Ishikawa (cell line): ENCODE measurements at regions not wholly inside any gene's neighbourhood (a gene's known extent, or its start where the extent isn't known, plus 50 kb on each side); places are given as distances from the start of the nearest gene placed in this dataset.

Experiments used
- REST ChIP-seq: IDR thresholded peaks from 2 replicates; pipeline ENCODE4 v1.6.1; 2012; ENCODE audit warnings: low read depth, mild to moderate bottlenecking
- YY1 ChIP-seq: IDR thresholded peaks from 2 replicates; pipeline ENCODE4 v1.6.1; 2012; ENCODE audit warnings: low read depth

GRCh38 chr5:89583534-89583933 is 700.5 kb upstream of the MEF2C start:
- TF ChIP-seq YY1 (no peak), REST (no peak)
